HEK293 (cell line): ENCODE measurements at regions not wholly inside any gene's neighbourhood (a gene's known extent, or its start where the extent isn't known, plus 50 kb on each side); places are given as distances from the start of the nearest gene placed in this dataset.

Experiments
- GFI1B ChIP-seq: fragments of 450-650 bp; formaldehyde crosslinking; IDR thresholded peaks from 2 replicates; pipeline ENCODE4 v1.5.1; 2016; ENCODE audit warnings: missing biosample characterization, missing genetic modification characterization
- IKZF3 ChIP-seq: fragments of 450-650 bp; IDR thresholded peaks from 2 replicates; pipeline ENCODE4 v1.5.0; 2018; ENCODE audit warnings: missing biosample characterization, mild to moderate bottlenecking, missing genetic modification characterization, moderate library complexity
- KLF16 ChIP-seq: fragments of 450-650 bp; formaldehyde crosslinking; IDR thresholded peaks from 2 replicates; pipeline ENCODE4 v1.5.1; 2017; ENCODE audit warnings: missing biosample characterization, missing genetic modification characterization
- SCRT1 ChIP-seq: fragments of 450-650 bp; formaldehyde crosslinking; IDR thresholded peaks from 2 replicates; pipeline ENCODE4 v1.5.1; 2016; ENCODE audit warnings: missing biosample characterization, missing genetic modification characterization, borderline replicate concordance
- SCRT2 ChIP-seq: fragments of 450-650 bp; formaldehyde crosslinking; IDR thresholded peaks from 2 replicates; pipeline ENCODE4 v1.5.1; 2016; ENCODE audit warnings: missing biosample characterization, missing genetic modification characterization
- SP3 ChIP-seq: fragments of 450-650 bp; formaldehyde crosslinking; IDR thresholded peaks from 2 replicates; pipeline ENCODE4 v1.5.1; 2016; ENCODE audit warnings: missing biosample characterization, missing genetic modification characterization
- SP7 ChIP-seq: fragments of 450-650 bp; formaldehyde crosslinking; IDR thresholded peaks from 2 replicates; pipeline ENCODE4 v1.5.1; 2016; ENCODE audit warnings: missing biosample characterization, missing genetic modification characterization
- ZBTB20 ChIP-seq: fragments of 450-650 bp; formaldehyde crosslinking; IDR thresholded peaks from 2 replicates; pipeline ENCODE4 v1.5.1; 2016; ENCODE audit warnings: missing biosample characterization, missing genetic modification characterization
- ZEB2 ChIP-seq: fragments of 450-650 bp; formaldehyde crosslinking; IDR thresholded peaks from 2 replicates; pipeline ENCODE4 v1.5.1; 2016; ENCODE audit warnings: missing biosample characterization, missing genetic modification characterization
- ZFP69B ChIP-seq: fragments of 450-650 bp; formaldehyde crosslinking; IDR thresholded peaks from 2 replicates; pipeline ENCODE4 v1.5.1; 2016; ENCODE audit warnings: missing biosample characterization, missing genetic modification characterization
- ZNF10 ChIP-seq: fragments of 450-650 bp; formaldehyde crosslinking; IDR thresholded peaks from 2 replicates; pipeline ENCODE4 v1.5.1; 2017; ENCODE audit warnings: missing biosample characterization, missing genetic modification characterization
- ZNF112 ChIP-seq: fragments of 450-650 bp; formaldehyde crosslinking; IDR thresholded peaks from 2 replicates; pipeline ENCODE4 v1.5.0; 2017; ENCODE audit warnings: missing biosample characterization, missing genetic modification characterization
- ZNF146 ChIP-seq: fragments of 450-650 bp; formaldehyde crosslinking; IDR thresholded peaks from 2 replicates; pipeline ENCODE4 v1.5.1; 2016; ENCODE audit warnings: missing biosample characterization, missing genetic modification characterization
- ZNF184 ChIP-seq: fragments of 450-650 bp; IDR thresholded peaks from 2 replicates; pipeline ENCODE4 v1.5.1; 2018; ENCODE audit warnings: missing biosample characterization, mild to moderate bottlenecking, missing genetic modification characterization
- ZNF24 ChIP-seq: fragments of 450-650 bp; formaldehyde crosslinking; IDR thresholded peaks from 2 replicates; pipeline ENCODE4 v1.5.1; 2016; ENCODE audit warnings: missing biosample characterization, missing genetic modification characterization
- ZNF266 ChIP-seq: fragments of 450-650 bp; formaldehyde crosslinking; IDR thresholded peaks from 2 replicates; pipeline ENCODE4 v1.5.1; 2016; ENCODE audit warnings: missing biosample characterization, missing genetic modification characterization, low read depth
- ZNF302 ChIP-seq: fragments of 450-650 bp; formaldehyde crosslinking; IDR thresholded peaks from 2 replicates; pipeline ENCODE4 v1.5.1; 2016; ENCODE audit warnings: missing biosample characterization, missing genetic modification characterization, low read depth
- ZNF341 ChIP-seq: fragments of 450-650 bp; formaldehyde crosslinking; IDR thresholded peaks from 2 replicates; pipeline ENCODE4; 2016; ENCODE audit warnings: low read depth, missing biosample characterization, missing genetic modification characterization
- ZNF473 ChIP-seq: fragments of 450-650 bp; formaldehyde crosslinking; IDR thresholded peaks from 2 replicates; pipeline ENCODE4 v1.5.1; 2017; ENCODE audit warnings: missing biosample characterization, missing genetic modification characterization
- ZNF501 ChIP-seq: fragments of 450-650 bp; formaldehyde crosslinking; IDR thresholded peaks from 2 replicates; pipeline ENCODE4 v1.5.1; 2016; ENCODE audit warnings: missing biosample characterization, missing genetic modification characterization
- ZNF629 ChIP-seq: fragments of 450-650 bp; formaldehyde crosslinking; IDR thresholded peaks from 2 replicates; pipeline ENCODE4 v1.5.1; 2017; ENCODE audit warnings: missing biosample characterization, missing genetic modification characterization
- ZNF654 ChIP-seq: fragments of 450-650 bp; formaldehyde crosslinking; IDR thresholded peaks from 2 replicates; pipeline ENCODE4 v1.5.1; 2016; ENCODE audit warnings: low read depth, missing biosample characterization, missing genetic modification characterization
- ZNF670 ChIP-seq: fragments of 450-650 bp; formaldehyde crosslinking; IDR thresholded peaks from 2 replicates; pipeline ENCODE4 v1.5.1; 2016; ENCODE audit warnings: missing biosample characterization, missing genetic modification characterization, low read depth
- ZSCAN23 ChIP-seq: fragments of 450-650 bp; formaldehyde crosslinking; IDR thresholded peaks from 2 replicates; pipeline ENCODE4 v1.5.1; 2016; ENCODE audit warnings: missing biosample characterization, missing genetic modification characterization
- TF ChIP-seq, protein P1 (sequence below): fragments of 450-650 bp; formaldehyde crosslinking; IDR thresholded peaks from 2 replicates; pipeline ENCODE4 v1.5.1; 2016; ENCODE audit warnings: missing biosample characterization, missing genetic modification characterization
- TF ChIP-seq, protein P2 (sequence below): fragments of 450-650 bp; formaldehyde crosslinking; IDR thresholded peaks from 2 replicates; pipeline ENCODE4 v1.5.1; 2016; ENCODE audit warnings: missing biosample characterization, missing genetic modification characterization
- TF ChIP-seq, protein P3 (sequence below): fragments of 450-650 bp; formaldehyde crosslinking; IDR thresholded peaks from 2 replicates; pipeline ENCODE4 v1.5.1; 2016; ENCODE audit warnings: missing biosample characterization, missing genetic modification characterization
- TF ChIP-seq, protein P4 (sequence below): fragments of 450-650 bp; formaldehyde crosslinking; IDR thresholded peaks from 2 replicates; pipeline ENCODE4 v1.5.1; 2016; ENCODE audit warnings: missing biosample characterization, missing genetic modification characterization
- TF ChIP-seq, protein P5 (sequence below): fragments of 450-650 bp; formaldehyde crosslinking; IDR thresholded peaks from 2 replicates; pipeline ENCODE4 v1.5.1; 2017; ENCODE audit warnings: missing biosample characterization, missing genetic modification characterization
- TF ChIP-seq, protein P6 (sequence below): fragments of 450-650 bp; formaldehyde crosslinking; IDR thresholded peaks from 2 replicates; pipeline ENCODE4 v1.5.1; 2017; ENCODE audit warnings: missing biosample characterization, missing genetic modification characterization
- TF ChIP-seq, protein P7 (sequence below): fragments of 450-650 bp; formaldehyde crosslinking; IDR thresholded peaks from 2 replicates; pipeline ENCODE4 v1.5.1; 2017; ENCODE audit warnings: missing biosample characterization, mild to moderate bottlenecking, missing genetic modification characterization, moderate library complexity

DNA sequence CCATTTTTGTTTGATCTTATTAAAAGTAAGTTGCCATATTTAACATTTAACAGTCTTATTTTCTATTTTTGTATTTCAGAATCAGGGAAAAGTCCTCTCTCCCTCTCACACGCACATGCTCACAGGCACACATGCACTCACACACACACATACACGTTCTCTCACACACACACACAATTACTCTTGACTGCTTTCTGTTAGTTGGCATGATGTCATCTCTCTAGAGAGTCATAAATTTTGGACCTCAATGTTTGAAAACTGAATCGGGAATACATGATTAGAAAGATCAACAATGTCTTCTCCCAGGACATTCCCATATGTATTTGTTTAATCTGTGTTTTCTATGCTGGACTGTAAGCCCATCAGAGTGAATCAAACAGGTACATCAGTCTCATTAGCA lies 165.7 kb upstream of the AHR start (continued):
- TF ChIP-seq ZNF629 (peak; percentile 92), ZNF146 (tag by site-specific recombination) (no peak), ZNF266 (no peak), ZNF501 (tag by site-specific recombination) (peak; percentile 62; the same call in 1 of the 2 replicates), ZNF670 (no peak), ZNF112 (0 out of 2 replicates have a peak, but pooled peaks have one; percentile 44), ZNF473 (no peak), SP7 (tag by site-specific recombination) (peak; percentile 90), SCRT2 (peak; percentile 88), ZNF302 (tag by site-specific recombination) (0 out of 2 replicates have a peak, but pooled peaks have one; percentile 57), ZEB2 (peak; percentile 83), ZSCAN23 (tag by site-specific recombination) (peak; percentile 78; the same call in 1 of the 2 replicates), ZNF10 (tag by site-specific recombination) (0 out of 2 replicates have a peak, but pooled peaks have one; percentile 40), GFI1B (peak; percentile 60; the same call in 1 of the 2 replicates), ZFP69B (tag by site-specific recombination) (peak; percentile 84), ZNF654 (tag by site-specific recombination) (no peak), SCRT1 (tag by site-specific recombination) (peak; percentile 47; the same call in 1 of the 2 replicates), KLF16 (peak; percentile 80), ZNF184 (no peak), ZNF24 (tag by site-specific recombination) (peak; percentile 86), IKZF3 (tag by site-specific recombination) (peak; percentile 62), SP3 (0 out of 2 replicates have a peak, but pooled peaks have one; percentile 8), ZBTB20 (tag by site-specific recombination) (peak; percentile 49; the same call in 1 of the 2 replicates), ZNF341 (tag by site-specific recombination) (no peak)
- TF ChIP-seq, protein P1, sequence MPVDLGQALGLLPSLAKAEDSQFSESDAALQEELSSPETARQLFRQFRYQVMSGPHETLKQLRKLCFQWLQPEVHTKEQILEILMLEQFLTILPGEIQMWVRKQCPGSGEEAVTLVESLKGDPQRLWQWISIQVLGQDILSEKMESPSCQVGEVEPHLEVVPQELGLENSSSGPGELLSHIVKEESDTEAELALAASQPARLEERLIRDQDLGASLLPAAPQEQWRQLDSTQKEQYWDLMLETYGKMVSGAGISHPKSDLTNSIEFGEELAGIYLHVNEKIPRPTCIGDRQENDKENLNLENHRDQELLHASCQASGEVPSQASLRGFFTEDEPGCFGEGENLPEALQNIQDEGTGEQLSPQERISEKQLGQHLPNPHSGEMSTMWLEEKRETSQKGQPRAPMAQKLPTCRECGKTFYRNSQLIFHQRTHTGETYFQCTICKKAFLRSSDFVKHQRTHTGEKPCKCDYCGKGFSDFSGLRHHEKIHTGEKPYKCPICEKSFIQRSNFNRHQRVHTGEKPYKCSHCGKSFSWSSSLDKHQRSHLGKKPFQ = no peak
- TF ChIP-seq, protein P2, sequence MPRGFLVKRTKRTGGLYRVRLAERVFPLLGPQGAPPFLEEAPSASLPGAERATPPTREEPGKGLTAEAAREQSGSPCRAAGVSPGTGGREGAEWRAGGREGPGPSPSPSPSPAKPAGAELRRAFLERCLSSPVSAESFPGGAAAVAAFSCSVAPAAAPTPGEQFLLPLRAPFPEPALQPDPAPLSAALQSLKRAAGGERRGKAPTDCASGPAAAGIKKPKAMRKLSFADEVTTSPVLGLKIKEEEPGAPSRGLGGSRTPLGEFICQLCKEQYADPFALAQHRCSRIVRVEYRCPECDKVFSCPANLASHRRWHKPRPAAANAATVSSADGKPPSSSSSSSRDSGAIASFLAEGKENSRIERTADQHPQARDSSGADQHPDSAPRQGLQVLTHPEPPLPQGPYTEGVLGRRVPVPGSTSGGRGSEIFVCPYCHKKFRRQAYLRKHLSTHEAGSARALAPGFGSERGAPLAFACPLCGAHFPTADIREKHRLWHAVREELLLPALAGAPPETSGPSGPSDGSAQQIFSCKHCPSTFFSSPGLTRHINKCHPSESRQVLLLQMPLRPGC (tag by site-specific recombination) = peak; percentile 87
- TF ChIP-seq, protein P3, sequence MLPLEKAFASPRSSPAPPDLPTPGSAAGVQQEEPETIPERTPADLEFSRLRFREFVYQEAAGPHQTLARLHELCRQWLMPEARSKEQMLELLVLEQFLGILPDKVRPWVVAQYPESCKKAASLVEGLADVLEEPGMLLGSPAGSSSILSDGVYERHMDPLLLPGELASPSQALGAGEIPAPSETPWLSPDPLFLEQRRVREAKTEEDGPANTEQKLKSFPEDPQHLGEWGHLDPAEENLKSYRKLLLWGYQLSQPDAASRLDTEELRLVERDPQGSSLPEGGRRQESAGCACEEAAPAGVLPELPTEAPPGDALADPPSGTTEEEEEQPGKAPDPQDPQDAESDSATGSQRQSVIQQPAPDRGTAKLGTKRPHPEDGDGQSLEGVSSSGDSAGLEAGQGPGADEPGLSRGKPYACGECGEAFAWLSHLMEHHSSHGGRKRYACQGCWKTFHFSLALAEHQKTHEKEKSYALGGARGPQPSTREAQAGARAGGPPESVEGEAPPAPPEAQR (tag by site-specific recombination) = peak; percentile 80
- TF ChIP-seq, protein P4, sequence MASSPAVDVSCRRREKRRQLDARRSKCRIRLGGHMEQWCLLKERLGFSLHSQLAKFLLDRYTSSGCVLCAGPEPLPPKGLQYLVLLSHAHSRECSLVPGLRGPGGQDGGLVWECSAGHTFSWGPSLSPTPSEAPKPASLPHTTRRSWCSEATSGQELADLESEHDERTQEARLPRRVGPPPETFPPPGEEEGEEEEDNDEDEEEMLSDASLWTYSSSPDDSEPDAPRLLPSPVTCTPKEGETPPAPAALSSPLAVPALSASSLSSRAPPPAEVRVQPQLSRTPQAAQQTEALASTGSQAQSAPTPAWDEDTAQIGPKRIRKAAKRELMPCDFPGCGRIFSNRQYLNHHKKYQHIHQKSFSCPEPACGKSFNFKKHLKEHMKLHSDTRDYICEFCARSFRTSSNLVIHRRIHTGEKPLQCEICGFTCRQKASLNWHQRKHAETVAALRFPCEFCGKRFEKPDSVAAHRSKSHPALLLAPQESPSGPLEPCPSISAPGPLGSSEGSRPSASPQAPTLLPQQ (tag by site-specific recombination) = peak; percentile 80
- TF ChIP-seq, protein P5, sequence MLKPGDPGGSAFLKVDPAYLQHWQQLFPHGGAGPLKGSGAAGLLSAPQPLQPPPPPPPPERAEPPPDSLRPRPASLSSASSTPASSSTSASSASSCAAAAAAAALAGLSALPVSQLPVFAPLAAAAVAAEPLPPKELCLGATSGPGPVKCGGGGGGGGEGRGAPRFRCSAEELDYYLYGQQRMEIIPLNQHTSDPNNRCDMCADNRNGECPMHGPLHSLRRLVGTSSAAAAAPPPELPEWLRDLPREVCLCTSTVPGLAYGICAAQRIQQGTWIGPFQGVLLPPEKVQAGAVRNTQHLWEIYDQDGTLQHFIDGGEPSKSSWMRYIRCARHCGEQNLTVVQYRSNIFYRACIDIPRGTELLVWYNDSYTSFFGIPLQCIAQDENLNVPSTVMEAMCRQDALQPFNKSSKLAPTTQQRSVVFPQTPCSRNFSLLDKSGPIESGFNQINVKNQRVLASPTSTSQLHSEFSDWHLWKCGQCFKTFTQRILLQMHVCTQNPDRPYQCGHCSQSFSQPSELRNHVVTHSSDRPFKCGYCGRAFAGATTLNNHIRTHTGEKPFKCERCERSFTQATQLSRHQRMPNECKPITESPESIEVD = peak; percentile 61; the same call in 1 of the 2 replicates
- TF ChIP-seq, protein P6, sequence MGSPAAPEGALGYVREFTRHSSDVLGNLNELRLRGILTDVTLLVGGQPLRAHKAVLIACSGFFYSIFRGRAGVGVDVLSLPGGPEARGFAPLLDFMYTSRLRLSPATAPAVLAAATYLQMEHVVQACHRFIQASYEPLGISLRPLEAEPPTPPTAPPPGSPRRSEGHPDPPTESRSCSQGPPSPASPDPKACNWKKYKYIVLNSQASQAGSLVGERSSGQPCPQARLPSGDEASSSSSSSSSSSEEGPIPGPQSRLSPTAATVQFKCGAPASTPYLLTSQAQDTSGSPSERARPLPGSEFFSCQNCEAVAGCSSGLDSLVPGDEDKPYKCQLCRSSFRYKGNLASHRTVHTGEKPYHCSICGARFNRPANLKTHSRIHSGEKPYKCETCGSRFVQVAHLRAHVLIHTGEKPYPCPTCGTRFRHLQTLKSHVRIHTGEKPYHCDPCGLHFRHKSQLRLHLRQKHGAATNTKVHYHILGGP (tag by site-specific recombination) = peak; percentile 75
- TF ChIP-seq, protein P7, sequence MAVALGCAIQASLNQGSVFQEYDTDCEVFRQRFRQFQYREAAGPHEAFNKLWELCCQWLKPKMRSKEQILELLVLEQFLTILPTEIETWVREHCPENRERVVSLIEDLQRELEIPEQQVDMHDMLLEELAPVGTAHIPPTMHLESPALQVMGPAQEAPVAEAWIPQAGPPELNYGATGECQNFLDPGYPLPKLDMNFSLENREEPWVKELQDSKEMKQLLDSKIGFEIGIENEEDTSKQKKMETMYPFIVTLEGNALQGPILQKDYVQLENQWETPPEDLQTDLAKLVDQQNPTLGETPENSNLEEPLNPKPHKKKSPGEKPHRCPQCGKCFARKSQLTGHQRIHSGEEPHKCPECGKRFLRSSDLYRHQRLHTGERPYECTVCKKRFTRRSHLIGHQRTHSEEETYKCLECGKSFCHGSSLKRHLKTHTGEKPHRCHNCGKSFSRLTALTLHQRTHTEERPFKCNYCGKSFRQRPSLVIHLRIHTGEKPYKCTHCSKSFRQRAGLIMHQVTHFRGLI (tag by site-specific recombination) = no peak
